Kidney (tissue), 13 donors: ENCODE measurements at regions not wholly inside any gene's neighbourhood (a gene's known extent, or its start where the extent isn't known, plus 50 kb on each side); places are given as distances from the start of the nearest gene placed in this dataset.

Experiments used
- DNase-seq, 5 donors: peaks; one replicate each; pipeline ENCODE4 v3.0.0-alpha.2; 2013 to 2020
- FAIRE-seq: peaks from 2 replicates; lab custom pipeline; 2012; peaks lifted over from hg19 to GRCh38; lab: Jason Lieb, UNC
- H3K27ac ChIP-seq, 2 donors: one replicate each; pipeline ENCODE4 v1.7.0; 2013; ENCODE audit warnings: low read depth in 2 of 2, low read length in 2 of 2, inconsistent platforms in 1 of 2
- H3K27me3 ChIP-seq: one replicate; pipeline ENCODE4 v1.7.1; 2013; ENCODE audit warnings: low read length, inconsistent platforms; ENCODE audit not compliant: control insufficient read depth, insufficient read depth
- H3K36me3 ChIP-seq, 3 donors: one replicate each; pipeline versions ENCODE4 v1.7.0 to v1.7.1; 2013; ENCODE audit warnings: low read length in 3 of 3, control low read depth in 1 of 3, inconsistent platforms in 1 of 3; ENCODE audit not compliant: insufficient read depth in 3 of 3, control insufficient read depth in 2 of 3
- H3K4me1 ChIP-seq, 3 donors: one replicate each; pipeline versions ENCODE4 v1.7.0 to v1.7.1; 2013; ENCODE audit warnings: low read length in 3 of 3, inconsistent platforms in 1 of 3, low read depth in 1 of 3; ENCODE audit not compliant: control insufficient read depth in 2 of 3, insufficient read depth in 2 of 3
- H3K4me3 ChIP-seq, 3 donors: one replicate each; pipeline versions ENCODE4 v1.7.0 to v1.8.1; 2013; ENCODE audit warnings: low read length in 3 of 3, control low read depth in 1 of 3, inconsistent platforms in 1 of 3
- H3K9ac ChIP-seq, 3 donors: one replicate each; pipeline versions ENCODE4 v1.7.0 to v1.7.1; 2013; ENCODE audit warnings: low read length in 3 of 3, control low read depth in 1 of 3, inconsistent platforms in 1 of 3
- H3K9me3 ChIP-seq, 3 donors: one replicate each; pipeline versions ENCODE4 v1.7.0 to v1.7.1; 2013; ENCODE audit warnings: low read length in 3 of 3, control low read depth in 1 of 3, inconsistent platforms in 1 of 3; ENCODE audit not compliant: control insufficient read depth in 2 of 3, insufficient read depth in 1 of 3
- intact Hi-C: fragments of 100-400 bp; cut with DNase I; formaldehyde crosslinking; loops from one replicate; pipeline ENCODE4 v1.11.1; 2022
- TF ChIP-seq, protein P1 (sequence below): IDR thresholded peaks from 3 replicates; pipeline ENCODE4 v1.5.1; 2012; ENCODE audit warnings: mild to moderate bottlenecking, moderate library complexity, borderline replicate concordance; ENCODE audit not compliant: insufficient read depth; ENCODE audit errors: extremely low read depth
- donor health status: control.
- donor health status: control.
- donor health status: control.
- donor health status: control.
- donor health status: control.
- donor health status: DM: yes; HTN: yes; CAD: no.
- donor health status: Normal renal cell carcinoma (clear cell type).

DNA sequence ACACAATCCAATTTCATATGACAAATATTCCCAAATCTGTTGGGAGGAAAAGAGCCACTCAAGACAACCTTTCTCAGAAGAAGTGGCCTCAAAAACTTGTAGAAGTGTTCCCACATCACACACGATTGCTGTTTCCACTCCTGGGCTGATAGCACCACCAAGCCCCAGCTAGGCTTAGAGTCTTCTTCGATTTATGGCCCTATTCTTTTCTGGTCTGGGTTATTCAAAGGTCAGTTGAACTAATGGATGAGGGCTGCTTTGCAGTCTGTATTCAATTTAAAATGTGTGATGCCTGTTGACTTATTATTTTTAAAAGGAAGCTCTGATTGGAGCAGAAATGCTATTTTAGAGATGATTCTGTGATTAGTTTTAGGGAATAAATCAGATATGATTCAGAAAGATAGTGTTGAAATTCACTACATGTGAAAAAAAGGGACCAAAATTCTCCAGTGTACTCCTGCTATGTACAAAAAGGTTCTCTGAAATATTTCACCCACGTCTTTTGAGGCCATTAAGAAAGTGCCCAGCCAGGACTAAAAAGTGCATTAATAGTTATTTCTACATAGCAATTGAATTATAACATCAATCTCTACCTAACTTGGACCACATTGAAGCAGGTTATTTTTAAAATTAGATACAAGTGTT, 57.3 kb upstream of the SPON1 start:
- Histone ChIP-seq H3K4me3 (no peak overlapping the region), H3K27ac (no peak overlapping the region), H3K9me3 (no peaks in the 10 kb centered on the region), H3K4me1 (no peaks in the 10 kb centered on the region), H3K27me3 (no peaks in the 10 kb centered on the region), H3K9ac (no peak overlapping the region), H3K36me3 (no peaks in the 10 kb centered on the region)
- TF ChIP-seq, protein P1, sequence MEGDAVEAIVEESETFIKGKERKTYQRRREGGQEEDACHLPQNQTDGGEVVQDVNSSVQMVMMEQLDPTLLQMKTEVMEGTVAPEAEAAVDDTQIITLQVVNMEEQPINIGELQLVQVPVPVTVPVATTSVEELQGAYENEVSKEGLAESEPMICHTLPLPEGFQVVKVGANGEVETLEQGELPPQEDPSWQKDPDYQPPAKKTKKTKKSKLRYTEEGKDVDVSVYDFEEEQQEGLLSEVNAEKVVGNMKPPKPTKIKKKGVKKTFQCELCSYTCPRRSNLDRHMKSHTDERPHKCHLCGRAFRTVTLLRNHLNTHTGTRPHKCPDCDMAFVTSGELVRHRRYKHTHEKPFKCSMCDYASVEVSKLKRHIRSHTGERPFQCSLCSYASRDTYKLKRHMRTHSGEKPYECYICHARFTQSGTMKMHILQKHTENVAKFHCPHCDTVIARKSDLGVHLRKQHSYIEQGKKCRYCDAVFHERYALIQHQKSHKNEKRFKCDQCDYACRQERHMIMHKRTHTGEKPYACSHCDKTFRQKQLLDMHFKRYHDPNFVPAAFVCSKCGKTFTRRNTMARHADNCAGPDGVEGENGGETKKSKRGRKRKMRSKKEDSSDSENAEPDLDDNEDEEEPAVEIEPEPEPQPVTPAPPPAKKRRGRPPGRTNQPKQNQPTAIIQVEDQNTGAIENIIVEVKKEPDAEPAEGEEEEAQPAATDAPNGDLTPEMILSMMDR = no peak
- FAIRE-seq (no peak), DNase-seq (no peak)
- intact Hi-C loops = no loop called here

DNA sequence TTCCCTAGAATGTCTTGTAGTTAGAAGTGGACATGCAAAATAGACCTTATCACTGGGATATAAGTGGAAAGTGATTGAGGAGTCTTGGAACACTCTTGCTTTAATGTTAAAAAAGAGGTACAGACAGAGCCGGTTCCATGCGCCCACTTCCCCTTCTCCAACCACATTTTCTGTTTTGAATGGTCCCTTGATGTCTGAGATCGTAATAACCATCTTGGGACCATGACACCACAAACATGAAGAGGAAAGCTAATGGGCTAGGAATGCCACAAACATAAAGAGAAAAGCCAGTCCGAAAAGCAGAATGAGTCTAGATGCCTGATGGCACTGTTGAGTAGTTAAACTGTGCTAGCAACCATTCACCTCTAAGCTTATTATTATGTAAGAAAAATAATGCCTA, 54.8 kb upstream of the SPON1 start:
- DNase-seq = no peak
- intact Hi-C loops = no loop called here

DNA sequence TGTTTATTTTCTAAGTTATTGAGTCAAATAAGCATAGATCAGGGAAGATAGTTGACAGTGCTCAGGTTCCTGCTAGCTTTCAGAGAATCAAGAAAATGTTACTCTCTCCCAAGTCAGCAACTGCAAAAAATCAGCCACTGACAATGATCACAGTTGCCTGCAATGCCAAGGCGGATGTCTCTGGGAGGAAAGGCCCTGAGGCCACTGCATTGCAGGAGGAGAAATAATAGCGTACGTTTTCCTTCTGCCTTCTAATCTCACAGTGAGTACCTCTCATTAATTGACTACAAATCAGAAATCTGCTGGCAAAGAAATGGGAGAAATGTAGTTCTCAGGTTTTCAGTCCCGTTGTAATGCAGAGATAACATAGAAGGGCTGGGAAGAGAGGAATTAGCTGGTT, 54.0 kb upstream of the SPON1 start:
- Histone ChIP-seq H3K9ac (no peak overlapping the region), H3K27me3 (no peaks in the 10 kb centered on the region), H3K4me3 (no peak overlapping the region), H3K4me1 (no peaks in the 10 kb centered on the region), H3K9me3 (peaks cover 0 to 6% (median 0%) of the 10 kb centered on the region in 3 donors), H3K27ac (no peak overlapping the region), H3K36me3 (no peaks in the 10 kb centered on the region)
- FAIRE-seq (no peak), DNase-seq (no peak)
- TF ChIP-seq, protein P1 = no peak
- intact Hi-C loops = no loop called here

More for the DNA sequence above, 54.8 kb upstream of the SPON1 start:
- no peaks in the 10 kb centered on the region for H3K4me1 ChIP-seq
- TF ChIP-seq, protein P1 = no peak
- H3K9ac ChIP-seq = no peak overlapping the region
- no peak overlapping the region for H3K27ac ChIP-seq
- peaks cover 0 to 6% (median 0%) of the 10 kb centered on the region in 3 donors for H3K9me3 ChIP-seq
- H3K4me3 ChIP-seq = no peak overlapping the region
- no peak for FAIRE-seq
- H3K36me3 ChIP-seq = no peaks in the 10 kb centered on the region
- H3K27me3 ChIP-seq = no peaks in the 10 kb centered on the region
